GM12878 (cell line): ENCODE measurements at regions not wholly inside any gene's neighbourhood (a gene's known extent, or its start where the extent isn't known, plus 50 kb on each side); places are given as distances from the start of the nearest gene placed in this dataset.

Source experiments
- CBX3 ChIP-seq: fragments of 200-600 bp; sonication (generic); IDR thresholded peaks from 2 replicates; pipeline ENCODE4 v1.6.1; 2016; ENCODE audit warnings: low read depth, borderline replicate concordance
- CEBPZ ChIP-seq: fragments of 150-350 bp; IDR thresholded peaks from 2 replicates; pipeline ENCODE4 v1.6.1; 2016; ENCODE audit warnings: low read depth, low read length
- E2F4 ChIP-seq: IDR thresholded peaks from 2 replicates; pipeline ENCODE4 v1.6.1; 2012; ENCODE audit warnings: low read depth, low read length, improper control_type of control experiment
- FOS ChIP-seq: IDR thresholded peaks from 3 replicates; pipeline ENCODE4 v1.6.1; 2011; ENCODE audit warnings: borderline replicate concordance; ENCODE audit not compliant: insufficient read length; ENCODE audit errors: extremely low read depth
- YBX1 ChIP-seq: fragments of 450-650 bp; IDR thresholded peaks from 2 replicates; pipeline ENCODE4 v1.6.1; 2016; ENCODE audit warnings: antibody characterized with exemption
- TF ChIP-seq, protein P1 (sequence below): IDR thresholded peaks from 2 replicates; pipeline ENCODE4 v1.6.1; 2012; ENCODE audit warnings: improper control_type of control experiment, low read depth, low read length; ENCODE audit not compliant: insufficient replicate concordance
- TF ChIP-seq, protein P2 (sequence below): fragments of 450-650 bp; formaldehyde crosslinking; IDR thresholded peaks from 2 replicates; pipeline ENCODE4 v1.4.0; 2022; ENCODE audit warnings: mild to moderate bottlenecking, moderate library complexity
- TF ChIP-seq, protein P3 (sequence below): IDR thresholded peaks from 2 replicates; pipeline ENCODE4 v1.6.1; 2012; ENCODE audit warnings: mild to moderate bottlenecking, low read depth, low read length

GRCh38 chr12:84727961-84728360, 184.6 kb downstream of the SLC6A15 start (continued):
- TF ChIP-seq CEBPZ (no peak), E2F4 (no peak), FOS (no peak), CBX3 (no peak), YBX1 (no peak)
- TF ChIP-seq, protein P1, sequence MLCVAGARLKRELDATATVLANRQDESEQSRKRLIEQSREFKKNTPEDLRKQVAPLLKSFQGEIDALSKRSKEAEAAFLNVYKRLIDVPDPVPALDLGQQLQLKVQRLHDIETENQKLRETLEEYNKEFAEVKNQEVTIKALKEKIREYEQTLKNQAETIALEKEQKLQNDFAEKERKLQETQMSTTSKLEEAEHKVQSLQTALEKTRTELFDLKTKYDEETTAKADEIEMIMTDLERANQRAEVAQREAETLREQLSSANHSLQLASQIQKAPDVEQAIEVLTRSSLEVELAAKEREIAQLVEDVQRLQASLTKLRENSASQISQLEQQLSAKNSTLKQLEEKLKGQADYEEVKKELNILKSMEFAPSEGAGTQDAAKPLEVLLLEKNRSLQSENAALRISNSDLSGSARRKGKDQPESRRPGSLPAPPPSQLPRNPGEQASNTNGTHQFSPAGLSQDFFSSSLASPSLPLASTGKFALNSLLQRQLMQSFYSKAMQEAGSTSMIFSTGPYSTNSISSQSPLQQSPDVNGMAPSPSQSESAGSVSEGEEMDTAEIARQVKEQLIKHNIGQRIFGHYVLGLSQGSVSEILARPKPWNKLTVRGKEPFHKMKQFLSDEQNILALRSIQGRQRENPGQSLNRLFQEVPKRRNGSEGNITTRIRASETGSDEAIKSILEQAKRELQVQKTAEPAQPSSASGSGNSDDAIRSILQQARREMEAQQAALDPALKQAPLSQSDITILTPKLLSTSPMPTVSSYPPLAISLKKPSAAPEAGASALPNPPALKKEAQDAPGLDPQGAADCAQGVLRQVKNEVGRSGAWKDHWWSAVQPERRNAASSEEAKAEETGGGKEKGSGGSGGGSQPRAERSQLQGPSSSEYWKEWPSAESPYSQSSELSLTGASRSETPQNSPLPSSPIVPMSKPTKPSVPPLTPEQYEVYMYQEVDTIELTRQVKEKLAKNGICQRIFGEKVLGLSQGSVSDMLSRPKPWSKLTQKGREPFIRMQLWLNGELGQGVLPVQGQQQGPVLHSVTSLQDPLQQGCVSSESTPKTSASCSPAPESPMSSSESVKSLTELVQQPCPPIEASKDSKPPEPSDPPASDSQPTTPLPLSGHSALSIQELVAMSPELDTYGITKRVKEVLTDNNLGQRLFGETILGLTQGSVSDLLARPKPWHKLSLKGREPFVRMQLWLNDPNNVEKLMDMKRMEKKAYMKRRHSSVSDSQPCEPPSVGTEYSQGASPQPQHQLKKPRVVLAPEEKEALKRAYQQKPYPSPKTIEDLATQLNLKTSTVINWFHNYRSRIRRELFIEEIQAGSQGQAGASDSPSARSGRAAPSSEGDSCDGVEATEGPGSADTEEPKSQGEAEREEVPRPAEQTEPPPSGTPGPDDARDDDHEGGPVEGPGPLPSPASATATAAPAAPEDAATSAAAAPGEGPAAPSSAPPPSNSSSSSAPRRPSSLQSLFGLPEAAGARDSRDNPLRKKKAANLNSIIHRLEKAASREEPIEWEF: no peak
- TF ChIP-seq, protein P2, sequence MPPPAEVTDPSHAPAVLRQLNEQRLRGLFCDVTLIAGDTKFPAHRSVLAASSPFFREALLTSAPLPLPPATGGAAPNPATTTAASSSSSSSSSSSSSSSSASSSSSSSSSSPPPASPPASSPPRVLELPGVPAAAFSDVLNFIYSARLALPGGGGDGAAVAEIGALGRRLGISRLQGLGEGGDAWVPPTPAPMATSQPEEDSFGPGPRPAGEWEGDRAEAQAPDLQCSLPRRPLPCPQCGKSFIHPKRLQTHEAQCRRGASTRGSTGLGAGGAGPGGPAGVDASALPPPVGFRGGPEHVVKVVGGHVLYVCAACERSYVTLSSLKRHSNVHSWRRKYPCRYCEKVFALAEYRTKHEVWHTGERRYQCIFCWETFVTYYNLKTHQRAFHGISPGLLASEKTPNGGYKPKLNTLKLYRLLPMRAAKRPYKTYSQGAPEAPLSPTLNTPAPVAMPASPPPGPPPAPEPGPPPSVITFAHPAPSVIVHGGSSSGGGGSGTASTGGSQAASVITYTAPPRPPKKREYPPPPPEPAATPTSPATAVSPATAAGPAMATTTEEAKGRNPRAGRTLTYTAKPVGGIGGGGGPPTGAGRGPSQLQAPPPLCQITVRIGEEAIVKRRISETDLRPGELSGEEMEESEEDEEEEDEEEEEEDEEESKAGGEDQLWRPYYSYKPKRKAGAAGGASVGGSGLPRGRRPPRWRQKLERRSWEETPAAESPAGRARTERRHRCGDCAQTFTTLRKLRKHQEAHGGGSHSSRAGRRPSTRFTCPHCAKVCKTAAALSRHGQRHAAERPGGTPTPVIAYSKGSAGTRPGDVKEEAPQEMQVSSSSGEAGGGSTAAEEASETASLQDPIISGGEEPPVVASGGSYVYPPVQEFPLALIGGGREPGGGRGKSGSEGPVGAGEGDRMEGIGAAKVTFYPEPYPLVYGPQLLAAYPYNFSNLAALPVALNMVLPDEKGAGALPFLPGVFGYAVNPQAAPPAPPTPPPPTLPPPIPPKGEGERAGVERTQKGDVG (CRISPR knock-in tag): no peak
- TF ChIP-seq, protein P3, sequence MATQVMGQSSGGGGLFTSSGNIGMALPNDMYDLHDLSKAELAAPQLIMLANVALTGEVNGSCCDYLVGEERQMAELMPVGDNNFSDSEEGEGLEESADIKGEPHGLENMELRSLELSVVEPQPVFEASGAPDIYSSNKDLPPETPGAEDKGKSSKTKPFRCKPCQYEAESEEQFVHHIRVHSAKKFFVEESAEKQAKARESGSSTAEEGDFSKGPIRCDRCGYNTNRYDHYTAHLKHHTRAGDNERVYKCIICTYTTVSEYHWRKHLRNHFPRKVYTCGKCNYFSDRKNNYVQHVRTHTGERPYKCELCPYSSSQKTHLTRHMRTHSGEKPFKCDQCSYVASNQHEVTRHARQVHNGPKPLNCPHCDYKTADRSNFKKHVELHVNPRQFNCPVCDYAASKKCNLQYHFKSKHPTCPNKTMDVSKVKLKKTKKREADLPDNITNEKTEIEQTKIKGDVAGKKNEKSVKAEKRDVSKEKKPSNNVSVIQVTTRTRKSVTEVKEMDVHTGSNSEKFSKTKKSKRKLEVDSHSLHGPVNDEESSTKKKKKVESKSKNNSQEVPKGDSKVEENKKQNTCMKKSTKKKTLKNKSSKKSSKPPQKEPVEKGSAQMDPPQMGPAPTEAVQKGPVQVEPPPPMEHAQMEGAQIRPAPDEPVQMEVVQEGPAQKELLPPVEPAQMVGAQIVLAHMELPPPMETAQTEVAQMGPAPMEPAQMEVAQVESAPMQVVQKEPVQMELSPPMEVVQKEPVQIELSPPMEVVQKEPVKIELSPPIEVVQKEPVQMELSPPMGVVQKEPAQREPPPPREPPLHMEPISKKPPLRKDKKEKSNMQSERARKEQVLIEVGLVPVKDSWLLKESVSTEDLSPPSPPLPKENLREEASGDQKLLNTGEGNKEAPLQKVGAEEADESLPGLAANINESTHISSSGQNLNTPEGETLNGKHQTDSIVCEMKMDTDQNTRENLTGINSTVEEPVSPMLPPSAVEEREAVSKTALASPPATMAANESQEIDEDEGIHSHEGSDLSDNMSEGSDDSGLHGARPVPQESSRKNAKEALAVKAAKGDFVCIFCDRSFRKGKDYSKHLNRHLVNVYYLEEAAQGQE: no peak
